Brain pericyte (primary cell): ENCODE measurements at regions not wholly inside any gene's neighbourhood (a gene's known extent, or its start where the extent isn't known, plus 50 kb on each side); places are given as distances from the start of the nearest gene placed in this dataset.

Experiments
- DNase-seq: peaks from one replicate; pipeline ENCODE4 v3.0.0-alpha.2; 2012; ENCODE audit warnings: low read depth, low spot score

DNA sequence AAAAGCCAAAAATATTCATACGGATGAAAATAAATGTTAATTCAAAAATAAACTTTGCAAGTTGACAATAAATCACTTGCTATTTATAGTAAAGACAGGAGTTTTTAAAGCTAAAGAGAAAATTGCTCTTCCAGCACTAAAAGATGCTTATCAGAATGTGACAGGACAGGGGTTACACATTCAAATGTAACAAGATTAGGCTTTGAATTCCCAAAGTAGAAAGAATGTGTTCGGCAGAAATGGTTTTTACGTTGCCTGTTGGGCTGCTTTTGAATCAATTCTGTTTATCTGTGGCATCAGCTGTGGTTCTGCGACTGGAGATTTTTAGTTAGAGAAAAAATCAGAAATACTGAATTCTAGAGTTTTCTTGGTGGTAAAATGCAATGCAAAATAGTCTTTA is 669.4 kb downstream of the CPS1 start:
- no peak for DNase-seq

DNA sequence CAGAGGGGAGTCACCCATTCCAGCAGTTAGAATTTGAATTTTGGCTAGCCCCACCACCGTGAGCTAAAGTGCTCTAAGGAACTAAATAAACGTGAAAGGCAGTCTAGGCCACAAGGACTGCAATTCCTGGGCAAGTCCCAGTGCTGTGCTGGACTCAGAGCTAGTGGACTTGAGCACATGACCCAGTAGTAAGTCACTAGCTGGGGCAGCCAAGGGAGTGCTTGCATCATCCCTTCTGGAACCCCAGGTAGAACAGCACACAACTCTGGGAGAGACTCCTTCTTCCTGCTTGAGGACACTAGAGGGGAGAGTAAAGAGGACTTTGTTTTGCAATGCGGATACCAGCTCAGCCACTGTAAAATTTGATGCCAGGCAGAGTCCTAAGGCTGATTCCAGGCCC is 672.2 kb downstream of the CPS1 start:
- no peak for DNase-seq

- no peak for DNase-seq
Measured at GRCh38 chr2:211237586-211238275, 681.3 kb downstream of the CPS1 start.

DNA sequence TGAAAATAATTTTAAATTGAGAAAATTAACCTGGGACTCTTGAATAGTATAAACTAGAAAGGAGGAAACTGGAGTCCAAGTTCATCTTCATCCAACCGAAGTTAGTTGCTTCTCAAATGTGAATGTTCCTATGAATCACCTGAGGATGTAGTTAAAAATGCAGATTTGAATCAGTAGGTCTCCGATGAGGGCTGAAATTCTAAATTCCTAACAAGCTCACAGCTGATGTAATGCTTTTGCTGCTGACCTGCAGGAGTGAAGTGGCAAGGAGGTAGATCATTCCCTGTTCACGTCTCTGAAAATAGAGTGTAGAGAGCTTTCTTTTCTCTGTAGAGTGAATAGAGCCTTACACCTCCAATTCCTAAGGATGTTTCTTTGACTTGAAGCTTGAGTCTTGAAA is 685.5 kb downstream of the CPS1 start:
- no peak for DNase-seq

- no peak for DNase-seq
Measured at GRCh38 chr2:211247751-211248150, 691.4 kb downstream of the CPS1 start.

DNA sequence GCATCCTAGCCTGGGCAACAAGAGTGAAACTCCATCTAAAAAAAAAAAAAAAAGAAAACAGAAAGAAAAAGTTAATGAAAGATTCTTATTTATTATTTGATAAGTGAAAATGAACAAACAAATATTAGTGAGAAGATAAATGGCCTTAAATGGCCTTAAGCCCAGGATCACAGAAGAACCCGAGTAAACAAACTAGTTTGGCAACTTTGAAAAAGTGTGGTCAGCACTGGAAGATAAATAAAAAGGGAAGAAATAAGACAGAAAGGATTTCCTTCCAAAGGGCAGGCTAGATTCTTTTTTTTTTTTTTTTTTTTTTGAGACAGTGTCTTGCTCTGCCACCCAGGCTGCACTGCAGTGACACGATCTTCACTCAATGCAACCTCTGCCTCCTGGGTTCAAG is 692.4 kb downstream of the CPS1 start:
- DNase-seq, result no peak

GRCh38 chr2:211251016-211251415 is 694.6 kb downstream of the CPS1 start:
- no peak for DNase-seq

DNA sequence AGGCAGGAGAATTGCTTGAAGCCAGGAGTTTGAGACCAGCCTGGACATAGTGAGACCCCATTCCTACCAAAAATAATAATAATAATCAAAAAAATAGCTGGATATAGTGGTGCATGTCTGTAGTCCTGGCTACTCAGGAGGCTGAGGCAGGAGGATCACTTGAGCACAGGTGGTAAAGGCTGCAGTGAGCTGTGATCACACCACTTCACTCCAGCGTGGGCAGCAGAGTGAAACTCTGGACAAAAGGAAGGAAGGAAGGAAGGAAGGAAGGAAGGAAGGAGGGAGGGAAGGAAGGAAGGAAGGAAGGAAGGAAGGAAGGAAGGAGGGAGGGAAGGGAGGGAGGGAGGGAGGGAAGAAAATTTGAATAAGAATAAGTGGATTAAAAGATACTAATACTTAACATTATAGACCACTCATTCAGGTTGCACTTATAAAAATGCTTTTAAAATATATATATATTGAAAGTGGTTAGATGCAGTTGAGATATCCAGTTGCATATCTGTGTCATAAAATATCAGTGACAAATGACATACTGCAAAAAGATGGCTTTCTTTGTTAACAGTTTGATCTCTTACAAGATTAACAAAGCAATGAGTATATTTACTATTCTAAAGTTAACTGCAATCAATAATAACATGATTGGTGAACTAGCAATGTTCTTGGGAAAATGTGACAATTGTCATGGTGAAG is 702.4 kb downstream of the CPS1 start:
- DNase-seq, result no peak

DNA sequence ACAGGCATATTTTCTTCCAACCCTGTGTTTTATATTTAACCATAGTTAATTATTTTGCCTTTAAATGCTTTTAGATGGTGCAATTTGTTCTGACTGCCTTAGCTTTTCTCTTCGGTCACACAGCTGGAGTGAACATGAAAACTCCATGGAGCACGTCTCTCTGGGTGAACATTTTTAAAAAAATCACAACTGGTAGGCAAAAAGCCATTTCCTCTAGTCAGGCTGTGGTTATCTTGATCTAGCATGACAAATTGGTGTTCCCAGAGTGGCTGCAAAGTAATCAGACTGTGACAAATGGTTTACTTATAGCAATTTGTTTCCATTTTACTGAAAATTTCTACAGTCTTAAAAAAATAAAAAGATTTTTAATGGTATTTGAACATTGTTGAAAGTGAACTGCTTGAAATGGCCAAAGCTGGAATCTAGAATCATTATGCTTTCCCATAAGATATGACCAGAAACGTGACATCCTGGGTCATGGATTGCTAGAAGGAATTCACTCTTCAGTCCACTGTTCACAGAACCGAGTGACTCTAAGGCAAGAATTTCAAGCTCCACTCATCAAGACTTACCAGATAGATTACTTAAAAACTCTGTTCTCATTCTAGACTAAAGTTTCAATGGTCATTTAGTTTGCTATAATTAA is 703.6 kb downstream of the CPS1 start:
- no peak for DNase-seq

GRCh38 chr2:211270257-211270656 is 713.9 kb downstream of the CPS1 start:
- no peak for DNase-seq

DNA sequence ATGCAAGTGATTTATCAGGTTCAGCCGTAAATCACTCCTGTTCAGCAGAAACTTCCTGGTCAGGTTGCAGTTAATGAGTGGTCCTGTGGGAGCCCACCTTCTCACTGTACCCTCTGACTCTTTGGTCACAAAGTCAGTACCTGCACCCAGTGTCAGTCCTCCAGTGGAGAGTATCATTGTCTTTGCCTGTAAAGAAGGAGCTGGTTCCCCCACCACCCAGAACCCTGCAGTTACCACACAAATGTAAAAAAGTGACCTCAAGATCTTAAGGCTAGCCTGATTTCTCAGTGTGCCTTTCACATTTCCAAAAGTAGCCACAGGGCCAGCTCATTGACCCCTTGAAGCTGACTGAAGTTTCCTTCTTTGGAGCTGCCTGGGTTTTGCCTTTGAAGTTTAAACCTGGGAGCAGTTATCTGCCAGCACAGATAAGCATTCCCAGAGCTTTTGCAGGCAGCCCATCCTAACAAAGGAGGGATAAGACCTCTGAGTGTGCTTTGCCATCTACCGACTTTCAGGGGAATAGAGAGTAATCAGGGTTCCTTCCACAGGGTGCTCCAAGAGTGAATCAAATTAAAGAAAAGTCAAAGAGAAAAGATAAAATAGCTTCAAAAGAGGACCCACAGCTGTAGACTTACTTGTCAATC is 725.2 kb downstream of the CPS1 start:
- no peak for DNase-seq

- no peak for DNase-seq
Measured at GRCh38 chr2:211302676-211303075, 746.3 kb downstream of the CPS1 start.

GRCh38 chr2:211306929-211307328 is 750.5 kb downstream of the CPS1 start:
- DNase-seq, result no peak
